Loucy (cell line): ENCODE measurements at regions not wholly inside any gene's neighbourhood (a gene's known extent, or its start where the extent isn't known, plus 50 kb on each side); places are given as distances from the start of the nearest gene placed in this dataset.

Experiments used
- H2AFZ ChIP-seq: fragments of 200-600 bp; sonication (generic); 2 replicates; pipeline ENCODE4 v1.6.0; 2016; ENCODE audit warnings: antibody characterized with exemption, mild to moderate bottlenecking, low read length, moderate library complexity
- H3F3A ChIP-seq: fragments of 200-600 bp; 2 replicates; pipeline ENCODE4 v1.6.0; 2016; ENCODE audit warnings: antibody characterized with exemption, low read depth, mild to moderate bottlenecking
- H3K27me3 ChIP-seq: fragments of 200-600 bp; sonication (generic); 2 replicates; pipeline ENCODE4 v1.6.1; 2014; ENCODE audit warnings: low read length, mild to moderate bottlenecking; ENCODE audit not compliant: insufficient read depth, poor library complexity, severe bottlenecking
- H3K36me3 ChIP-seq: fragments of 200-600 bp; sonication (generic); 2 replicates; pipeline ENCODE4 v1.6.1; 2016; ENCODE audit warnings: low read length; ENCODE audit not compliant: insufficient read depth
- H3K4me1 ChIP-seq: fragments of 200-600 bp; sonication (generic); 2 replicates; pipeline ENCODE4 v1.5.1; 2014; ENCODE audit warnings: low read length, mild to moderate bottlenecking; ENCODE audit not compliant: insufficient read depth, poor library complexity, severe bottlenecking
- H3K4me2 ChIP-seq: fragments of 200-600 bp; sonication (generic); 2 replicates; pipeline ENCODE4 v1.6.0; 2014; ENCODE audit warnings: antibody characterized with exemption, low read length, low read depth, mild to moderate bottlenecking; ENCODE audit not compliant: poor library complexity, severe bottlenecking
- H3K4me3 ChIP-seq: fragments of 200-600 bp; sonication (generic); 2 replicates; pipeline ENCODE4 v1.5.1; 2014; ENCODE audit warnings: low read length, mild to moderate bottlenecking, mixed read lengths; ENCODE audit not compliant: poor library complexity, severe bottlenecking
- H3K79me2 ChIP-seq: fragments of 200-600 bp; sonication (generic); 2 replicates; pipeline ENCODE4 v1.6.1; 2014; ENCODE audit warnings: low read length; ENCODE audit not compliant: insufficient read depth
- H3K9ac ChIP-seq: fragments of 200-600 bp; sonication (generic); 2 replicates; pipeline ENCODE4 v1.6.0; 2014; ENCODE audit warnings: mild to moderate bottlenecking, low read depth, low read length, moderate library complexity; ENCODE audit not compliant: poor library complexity, severe bottlenecking
- H3K9me2 ChIP-seq: fragments of 200-600 bp; sonication (generic); replicated peaks from 2 replicates; pipeline ENCODE4 v1.6.1; 2016; ENCODE audit warnings: low read depth, low read length, mixed read lengths
- H3K9me3 ChIP-seq: fragments of 200-600 bp; sonication (generic); 2 replicates; pipeline ENCODE4 v1.6.1; 2014; ENCODE audit warnings: mild to moderate bottlenecking, antibody characterized with exemption, low read length, low read depth; ENCODE audit not compliant: insufficient read depth
- H4K20me1 ChIP-seq: fragments of 200-600 bp; sonication (generic); 2 replicates; pipeline ENCODE4 v1.6.0; 2014; ENCODE audit warnings: antibody characterized with exemption, low read length, mild to moderate bottlenecking; ENCODE audit not compliant: insufficient read depth, poor library complexity, severe bottlenecking
- CTCF ChIP-seq: fragments of 200-600 bp; sonication (generic); conservative IDR thresholded peaks from 2 replicates; pipeline ENCODE4 v1.5.1; 2014; ENCODE audit warnings: mild to moderate bottlenecking, antibody characterized with exemption, low read length
- EZH2phosphoT487 ChIP-seq: fragments of 200-600 bp; IDR thresholded peaks from 2 replicates; pipeline ENCODE4 v1.6.1; 2018; ENCODE audit warnings: antibody characterized with exemption, mild to moderate bottlenecking, moderate library complexity, borderline replicate concordance

- no peaks in the 10 kb centered on the region for H3K4me1 ChIP-seq
- no peaks in the 10 kb centered on the region for H3K9me3 ChIP-seq
- H2AFZ ChIP-seq = no peak overlapping the region
- H3K27me3 ChIP-seq = no peaks in the 10 kb centered on the region
- no peaks in the 10 kb centered on the region for H3K9me2 ChIP-seq
- H3K4me2 ChIP-seq = no peak overlapping the region
- no peaks in the 10 kb centered on the region for H3K36me3 ChIP-seq
- no peaks in the 10 kb centered on the region for H3F3A ChIP-seq
- H3K4me3 ChIP-seq = no peak overlapping the region
- no peak overlapping the region for H3K9ac ChIP-seq
- H4K20me1 ChIP-seq = no peaks in the 10 kb centered on the region
- TF ChIP-seq EZH2phosphoT487 (no peak), CTCF (no peak)
- H3K79me2 ChIP-seq = no peaks in the 10 kb centered on the region
Observed at GRCh38 chr5:28226407-28226806, 1188.0 kb upstream of the CDH9 start.

- H2AFZ ChIP-seq = 0 out of 2 replicates have a peak overlapping the region, but pooled peaks have one; percentile 69
- no peak overlapping the region for H3K9ac ChIP-seq
- no peaks in the 10 kb centered on the region for H3K27me3 ChIP-seq
- H3K79me2 ChIP-seq = no peaks in the 10 kb centered on the region
- H3K4me3 ChIP-seq = no peak overlapping the region
- H3K36me3 ChIP-seq = no peaks in the 10 kb centered on the region
- peaks cover 23% of the 10 kb centered on the region for H3K4me1 ChIP-seq
- H3K9me2 ChIP-seq = no peaks in the 10 kb centered on the region
- TF ChIP-seq CTCF (no peak), EZH2phosphoT487 (no peak)
- H3F3A ChIP-seq = no peaks in the 10 kb centered on the region
- no peaks in the 10 kb centered on the region for H3K9me3 ChIP-seq
- no peaks in the 10 kb centered on the region for H4K20me1 ChIP-seq
- no peak overlapping the region for H3K4me2 ChIP-seq
Observed at GRCh38 chr5:28219539-28219938, 1181.2 kb upstream of the CDH9 start.

- Histone ChIP-seq H4K20me1 (no peaks in the 10 kb centered on the region), H3K27me3 (no peaks in the 10 kb centered on the region), H3K36me3 (no peaks in the 10 kb centered on the region), H3K79me2 (no peaks in the 10 kb centered on the region), H3K4me3 (peak overlapping the region; percentile 60), H3K9me2 (no peaks in the 10 kb centered on the region), H3K4me2 (peak overlapping the region; percentile 67), H3K4me1 (peaks cover 23% of the 10 kb centered on the region), H2AFZ (no peak overlapping the region), H3F3A (no peaks in the 10 kb centered on the region), H3K9me3 (no peaks in the 10 kb centered on the region), H3K9ac (no peak overlapping the region)
- TF ChIP-seq EZH2phosphoT487 = no peak
- TF ChIP-seq CTCF = no peak
Observed at GRCh38 chr5:28217695-28218094, 1179.3 kb upstream of the CDH9 start.
